ENCODE measurements at regions not wholly inside any gene's neighbourhood (a gene's known extent, or its start where the extent isn't known, plus 50 kb on each side); places are given as distances from the start of the nearest gene placed in this dataset.

DNA sequence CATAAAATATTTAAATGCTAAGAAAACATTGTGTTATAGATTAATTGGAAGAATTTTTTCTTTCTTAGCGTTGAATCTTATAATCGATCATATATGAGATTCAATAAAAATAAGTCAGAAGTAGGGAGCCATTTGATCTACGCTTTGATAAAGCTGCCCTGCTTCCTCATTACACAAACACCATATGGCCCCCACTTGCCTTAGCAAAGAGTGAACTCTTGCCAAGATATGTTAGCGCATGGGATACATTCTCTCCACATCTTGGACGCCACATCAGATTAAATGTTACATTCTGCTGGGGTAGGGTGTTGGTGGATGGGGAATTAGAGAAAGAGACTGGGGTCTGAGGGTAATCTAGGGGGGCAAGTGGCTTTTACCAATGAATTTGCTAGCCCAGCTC is 207.7 kb upstream of the MID1 start:
- no peaks in the 10 kb centered on the region for H3K79me2 ChIP-seq (ENCODE audit: insufficient read depth, low read length)
- H3K27ac ChIP-seq (ENCODE audit: low read depth, low read length): no peak overlapping the region
- H3K9ac ChIP-seq (ENCODE audit: low read length): no peak overlapping the region
- no peaks in the 10 kb centered on the region for H4K20me1 ChIP-seq (ENCODE audit: insufficient read depth, low read length)
- Mint-ChIP-seq H3K9me3 (ENCODE audit: unreplicated experiment) (no peaks in the 10 kb centered on the region), H3K4me3 (ENCODE audit: unreplicated experiment) (no peak overlapping the region), H3K4me1 (ENCODE audit: low read depth, unreplicated experiment) (no peaks in the 10 kb centered on the region), H3K27me3 (ENCODE audit: low read depth, unreplicated experiment) (no peaks in the 10 kb centered on the region), H3K36me3 (ENCODE audit: low read depth, unreplicated experiment) (no peaks in the 10 kb centered on the region), H3K27ac (ENCODE audit: unreplicated experiment) (no peak overlapping the region)
- H3K4me1 ChIP-seq (ENCODE audit: insufficient read depth, low read length): no peaks in the 10 kb centered on the region
- DNase-seq (ENCODE audit: low read depth) (no peak), FAIRE-seq (no peak)
- no peak overlapping the region for H2AFZ ChIP-seq (ENCODE audit: low read depth, low read length)
- H3K4me2 ChIP-seq (ENCODE audit: low read length): no peak overlapping the region
- no peaks in the 10 kb centered on the region for H3K36me3 ChIP-seq (ENCODE audit: insufficient read depth, low read length)
- no peak for TF ChIP-seq EZH2 (IDR thresholded peaks at IDR 0.05; ENCODE audit: insufficient read depth, low read length)
- TF ChIP-seq CTCF (IDR thresholded peaks at IDR 0.05; ENCODE audit: insufficient read depth, low read depth, low read length): no peak
- H3K4me3 ChIP-seq (ENCODE audit: insufficient read depth, low read depth, low read length): no peak overlapping the region
- H3K27me3 ChIP-seq (ENCODE audit: insufficient read depth, low read length): no peaks in the 10 kb centered on the region
- no peaks in the 10 kb centered on the region for H3K9me3 ChIP-seq (ENCODE audit: insufficient read depth, low read depth, low read length)

DNA sequence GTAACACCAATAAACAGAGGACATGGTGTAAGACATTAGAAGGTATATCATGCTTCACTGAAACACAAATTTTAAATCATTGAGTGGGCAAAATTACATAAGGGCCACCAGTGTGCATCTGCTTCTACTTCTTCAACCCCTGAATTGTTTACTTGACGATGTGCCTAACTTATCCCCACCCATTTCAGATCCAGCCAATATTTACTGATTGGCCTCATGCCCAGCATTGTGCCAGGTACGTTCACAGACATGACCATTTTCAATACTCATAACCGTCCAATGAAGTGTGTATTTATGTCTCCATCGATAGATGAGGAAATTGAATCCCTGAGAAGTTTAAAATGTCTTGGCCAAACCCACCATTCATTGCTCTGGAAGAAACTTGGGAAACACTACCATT is 208.3 kb upstream of the MID1 start:
- no peak overlapping the region for H2AFZ ChIP-seq (ENCODE audit: low read depth, low read length)
- FAIRE-seq (no peak), DNase-seq (ENCODE audit: low read depth) (no peak)
- Mint-ChIP-seq H3K36me3 (ENCODE audit: low read depth, unreplicated experiment) (no peaks in the 10 kb centered on the region), H3K27me3 (ENCODE audit: low read depth, unreplicated experiment) (no peaks in the 10 kb centered on the region), H3K4me1 (ENCODE audit: low read depth, unreplicated experiment) (no peaks in the 10 kb centered on the region), H3K4me3 (ENCODE audit: unreplicated experiment) (no peak overlapping the region), H3K27ac (ENCODE audit: unreplicated experiment) (no peak overlapping the region), H3K9me3 (ENCODE audit: unreplicated experiment) (no peaks in the 10 kb centered on the region)
- no peak overlapping the region for H3K9ac ChIP-seq (ENCODE audit: low read length)
- no peak overlapping the region for H3K4me3 ChIP-seq (ENCODE audit: insufficient read depth, low read depth, low read length)
- no peaks in the 10 kb centered on the region for H3K36me3 ChIP-seq (ENCODE audit: insufficient read depth, low read length)
- no peaks in the 10 kb centered on the region for H3K27me3 ChIP-seq (ENCODE audit: insufficient read depth, low read length)
- H3K27ac ChIP-seq (ENCODE audit: low read depth, low read length): no peak overlapping the region
- H3K4me1 ChIP-seq (ENCODE audit: insufficient read depth, low read length): peaks cover 2% of the 10 kb centered on the region
- H3K4me2 ChIP-seq (ENCODE audit: low read length): no peak overlapping the region
- H3K79me2 ChIP-seq (ENCODE audit: insufficient read depth, low read length): no peaks in the 10 kb centered on the region
- H3K9me3 ChIP-seq (ENCODE audit: insufficient read depth, low read depth, low read length): no peaks in the 10 kb centered on the region
- no peaks in the 10 kb centered on the region for H4K20me1 ChIP-seq (ENCODE audit: insufficient read depth, low read length)
- TF ChIP-seq CTCF (IDR thresholded peaks at IDR 0.05; ENCODE audit: insufficient read depth, low read depth, low read length) (no peak), EZH2 (IDR thresholded peaks at IDR 0.05; ENCODE audit: insufficient read depth, low read length) (no peak)

DNA sequence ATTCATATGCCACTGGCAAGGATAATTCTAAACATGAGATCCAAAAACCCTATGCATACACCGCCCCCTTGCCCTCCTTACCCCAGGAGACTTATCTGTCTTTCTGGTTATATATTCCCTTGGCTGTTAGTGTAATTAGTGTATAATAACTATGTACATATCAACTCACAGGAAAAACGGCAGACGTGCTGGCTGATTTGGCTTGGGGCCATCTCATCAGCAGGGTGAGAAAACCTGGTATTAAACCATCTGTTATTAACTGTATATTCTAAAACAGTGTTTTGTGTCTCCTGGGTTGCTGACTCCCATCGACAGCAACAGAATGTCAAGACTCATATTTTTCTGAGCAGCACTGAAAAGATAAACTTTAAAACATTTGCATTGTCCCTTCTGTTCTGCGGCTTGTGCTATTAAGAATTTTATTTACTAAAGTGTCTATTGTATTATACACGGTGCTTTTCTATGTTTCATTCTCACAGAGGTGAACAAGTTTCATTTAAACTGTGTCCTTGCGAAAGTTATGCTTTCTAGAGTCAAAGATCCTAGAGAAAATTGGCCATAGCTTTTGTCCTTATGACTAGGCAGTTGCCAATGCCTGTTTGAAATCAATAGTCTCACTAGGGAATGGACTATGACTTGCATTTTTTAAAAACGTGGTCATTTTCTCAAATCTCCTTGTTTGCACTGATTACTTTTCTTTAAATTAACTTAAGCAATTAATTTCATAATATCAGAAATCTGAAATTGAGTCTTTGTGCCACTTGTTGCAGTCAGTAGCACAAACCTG is 211.5 kb upstream of the MID1 start:
- Histone ChIP-seq H3K4me1 (ENCODE audit: insufficient read depth, low read length) (peaks cover 3% of the 10 kb centered on the region), H3K9ac (ENCODE audit: low read length) (no peak overlapping the region), H3K4me3 (ENCODE audit: insufficient read depth, low read depth, low read length) (no peak overlapping the region), H3K9me3 (ENCODE audit: insufficient read depth, low read depth, low read length) (no peaks in the 10 kb centered on the region), H3K27ac (ENCODE audit: low read depth, low read length) (no peak overlapping the region), H3K79me2 (ENCODE audit: insufficient read depth, low read length) (no peaks in the 10 kb centered on the region), H3K4me2 (ENCODE audit: low read length) (no peak overlapping the region), H4K20me1 (ENCODE audit: insufficient read depth, low read length) (no peaks in the 10 kb centered on the region), H3K27me3 (ENCODE audit: insufficient read depth, low read length) (no peaks in the 10 kb centered on the region), H3K36me3 (ENCODE audit: insufficient read depth, low read length) (no peaks in the 10 kb centered on the region), H2AFZ (ENCODE audit: low read depth, low read length) (no peak overlapping the region)
- H3K4me1 Mint-ChIP-seq (ENCODE audit: low read depth, unreplicated experiment): no peaks in the 10 kb centered on the region
- no peaks in the 10 kb centered on the region for H3K9me3 Mint-ChIP-seq (ENCODE audit: unreplicated experiment)
- peak overlapping the region; percentile 57 for H3K4me3 Mint-ChIP-seq (ENCODE audit: unreplicated experiment)
- no peaks in the 10 kb centered on the region for H3K36me3 Mint-ChIP-seq (ENCODE audit: low read depth, unreplicated experiment)
- DNase-seq (ENCODE audit: low read depth) (no peak), FAIRE-seq (peak; percentile 72)
- H3K27me3 Mint-ChIP-seq (ENCODE audit: low read depth, unreplicated experiment): no peaks in the 10 kb centered on the region
- TF ChIP-seq CTCF (IDR thresholded peaks at IDR 0.05; ENCODE audit: insufficient read depth, low read depth, low read length) (no peak), EZH2 (IDR thresholded peaks at IDR 0.05; ENCODE audit: insufficient read depth, low read length) (no peak)
- no peak overlapping the region for H3K27ac Mint-ChIP-seq (ENCODE audit: unreplicated experiment)

All from astrocyte (in vitro differentiated cells and primary cell).